ENCODE measurements at regions not wholly inside any gene's neighbourhood (a gene's known extent, or its start where the extent isn't known, plus 50 kb on each side); places are given as distances from the start of the nearest gene placed in this dataset.

DNA sequence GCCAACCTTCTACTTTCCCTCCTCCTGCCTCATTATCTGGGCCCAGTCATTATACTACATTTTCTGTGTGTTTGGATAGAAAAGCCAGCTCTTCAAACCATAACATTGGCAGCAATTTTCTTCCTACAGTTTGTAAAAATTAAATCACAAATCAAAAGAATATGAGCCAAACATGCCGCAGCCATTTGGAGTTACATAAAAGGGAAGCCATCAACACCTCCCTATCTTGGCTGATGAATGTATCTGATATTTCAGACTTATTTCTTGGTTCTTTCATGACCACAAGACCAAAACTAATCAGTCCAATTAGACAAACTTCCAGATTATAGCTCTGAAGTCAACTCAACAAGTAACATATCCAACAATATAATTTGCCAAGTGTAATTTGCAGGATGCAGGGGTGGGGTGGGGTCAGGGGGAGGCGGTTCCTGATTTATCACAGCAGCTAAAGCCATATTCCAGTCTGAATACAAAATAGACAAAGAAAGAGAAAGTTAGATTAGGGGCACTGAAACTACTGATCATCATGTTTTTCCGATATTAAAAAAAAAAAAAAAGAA, 89.4 kb upstream of the CNTLN start:
- DNase-seq = no peak
- H3K27me3 ChIP-seq (ENCODE audit: control insufficient read depth in 1 of 2, insufficient read depth in 2 of 2, low read length in 2 of 2) = no peaks in the 10 kb centered on the region
- H3K36me3 ChIP-seq (ENCODE audit: insufficient read depth, low read length) = no peaks in the 10 kb centered on the region
- H3K9me3 ChIP-seq (ENCODE audit: control insufficient read depth in 1 of 2, insufficient read depth in 1 of 2, low read length in 2 of 2) = peaks cover 0 to 15% of the 10 kb centered on the region in 2 experiments
- H3K27ac ChIP-seq (ENCODE audit: low read depth in 1 of 2, low read length in 2 of 2) = no peak overlapping the region
- no peak for ATAC-seq (ENCODE audit: poor library complexity)
- POLR2A ChIA-PET = no interaction called here
- no peaks in the 10 kb centered on the region for H3K4me1 ChIP-seq (ENCODE audit: insufficient read depth, low read length)
- no peak overlapping the region for H3K4me3 ChIP-seq (ENCODE audit: low read length)
- Mint-ChIP-seq H3K27ac (no peak overlapping the region), H3K27me3 (no peaks in the 10 kb centered on the region), H3K36me3 (ENCODE audit: low read depth) (no peaks in the 10 kb centered on the region), H3K4me1 (ENCODE audit: low read depth) (no peaks in the 10 kb centered on the region), H3K4me3 (no peak overlapping the region), H3K9me3 (peaks cover 5% of the 10 kb centered on the region)
- TF ChIP-seq, protein P1, sequence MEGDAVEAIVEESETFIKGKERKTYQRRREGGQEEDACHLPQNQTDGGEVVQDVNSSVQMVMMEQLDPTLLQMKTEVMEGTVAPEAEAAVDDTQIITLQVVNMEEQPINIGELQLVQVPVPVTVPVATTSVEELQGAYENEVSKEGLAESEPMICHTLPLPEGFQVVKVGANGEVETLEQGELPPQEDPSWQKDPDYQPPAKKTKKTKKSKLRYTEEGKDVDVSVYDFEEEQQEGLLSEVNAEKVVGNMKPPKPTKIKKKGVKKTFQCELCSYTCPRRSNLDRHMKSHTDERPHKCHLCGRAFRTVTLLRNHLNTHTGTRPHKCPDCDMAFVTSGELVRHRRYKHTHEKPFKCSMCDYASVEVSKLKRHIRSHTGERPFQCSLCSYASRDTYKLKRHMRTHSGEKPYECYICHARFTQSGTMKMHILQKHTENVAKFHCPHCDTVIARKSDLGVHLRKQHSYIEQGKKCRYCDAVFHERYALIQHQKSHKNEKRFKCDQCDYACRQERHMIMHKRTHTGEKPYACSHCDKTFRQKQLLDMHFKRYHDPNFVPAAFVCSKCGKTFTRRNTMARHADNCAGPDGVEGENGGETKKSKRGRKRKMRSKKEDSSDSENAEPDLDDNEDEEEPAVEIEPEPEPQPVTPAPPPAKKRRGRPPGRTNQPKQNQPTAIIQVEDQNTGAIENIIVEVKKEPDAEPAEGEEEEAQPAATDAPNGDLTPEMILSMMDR (IDR thresholded peaks at IDR 0.05) = no peak
- intact Hi-C loops (cut with DNase I, micrococcal nuclease) = loop anchor here in 1 of 2 experiments (10.0 kb wide), 1 partner anchor 59 kb away; no protein-coding TSS in a partner anchor
- CTCF ChIA-PET = no interaction called here

DNA sequence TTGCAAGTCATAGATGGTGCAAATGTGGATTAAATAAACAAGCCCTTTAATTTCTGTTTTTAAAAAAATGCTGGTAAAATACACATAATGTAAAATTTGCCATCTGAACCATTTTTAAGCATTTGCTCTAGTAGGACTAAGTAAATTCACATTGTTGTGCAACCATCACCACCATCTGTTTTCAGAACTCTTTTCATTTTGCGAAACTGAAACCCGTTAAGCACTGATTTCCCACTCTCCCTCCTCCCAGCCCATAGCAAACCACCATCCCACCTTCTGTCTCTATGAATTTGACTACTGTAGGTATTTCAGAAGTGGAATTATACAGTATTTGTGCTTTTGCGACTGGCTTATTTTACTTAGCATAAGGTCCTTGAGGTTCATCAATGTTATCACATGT, 103.3 kb upstream of the CNTLN start:
- intact Hi-C loops (cut with DNase I, micrococcal nuclease) = no loop called here
- no peak for DNase-seq
- no peaks in the 10 kb centered on the region for H3K36me3 Mint-ChIP-seq (ENCODE audit: low read depth)
- peaks cover 7% of the 10 kb centered on the region for H3K9me3 Mint-ChIP-seq
- H3K4me1 Mint-ChIP-seq (ENCODE audit: low read depth) = no peaks in the 10 kb centered on the region
- Histone ChIP-seq H3K27me3 (ENCODE audit: control insufficient read depth in 1 of 2, insufficient read depth in 2 of 2, low read length in 2 of 2) (no peaks in the 10 kb centered on the region), H3K9me3 (ENCODE audit: control insufficient read depth in 1 of 2, insufficient read depth in 1 of 2, low read length in 2 of 2) (peaks cover 0 to 5% of the 10 kb centered on the region in 2 experiments), H3K27ac (ENCODE audit: low read depth in 1 of 2, low read length in 2 of 2) (no peak overlapping the region), H3K4me3 (ENCODE audit: low read length) (no peak overlapping the region), H3K4me1 (ENCODE audit: insufficient read depth, low read length) (no peaks in the 10 kb centered on the region), H3K36me3 (ENCODE audit: insufficient read depth, low read length) (no peaks in the 10 kb centered on the region)
- H3K27ac Mint-ChIP-seq = no peak overlapping the region
- no peaks in the 10 kb centered on the region for H3K27me3 Mint-ChIP-seq
- ChIA-PET CTCF (no interaction called here), POLR2A (no interaction called here)
- no peak for ATAC-seq (ENCODE audit: poor library complexity)
- no peak overlapping the region for H3K4me3 Mint-ChIP-seq
- TF ChIP-seq, protein P1 (IDR thresholded peaks at IDR 0.05) = no peak

DNA sequence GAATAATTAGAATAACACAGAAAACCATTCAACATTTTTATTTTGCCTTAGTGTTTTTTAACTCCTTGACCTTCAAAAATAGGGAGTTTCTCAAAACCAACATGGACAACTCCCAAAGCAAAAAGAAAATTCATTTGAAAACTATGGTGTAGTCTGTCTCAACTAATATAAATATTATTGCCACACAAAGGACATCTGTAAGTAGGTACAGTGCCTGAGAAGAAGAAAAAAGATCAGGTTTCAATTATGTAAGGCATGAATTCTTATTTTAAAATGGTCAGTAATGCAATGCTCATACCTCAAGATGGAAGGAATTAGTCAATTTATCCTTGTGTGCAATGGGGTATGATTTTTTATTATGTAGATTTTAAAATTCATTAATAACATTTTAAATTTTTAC, 109.6 kb upstream of the CNTLN start:
- Mint-ChIP-seq H3K4me1 (ENCODE audit: low read depth) (no peaks in the 10 kb centered on the region), H3K36me3 (ENCODE audit: low read depth) (no peaks in the 10 kb centered on the region), H3K4me3 (no peak overlapping the region), H3K9me3 (peaks cover 4% of the 10 kb centered on the region), H3K27ac (no peak overlapping the region), H3K27me3 (no peaks in the 10 kb centered on the region)
- intact Hi-C loops (cut with DNase I, micrococcal nuclease) = no loop called here
- DNase-seq (no peak), ATAC-seq (ENCODE audit: poor library complexity) (no peak)
- Histone ChIP-seq H3K36me3 (ENCODE audit: insufficient read depth, low read length) (no peaks in the 10 kb centered on the region), H3K27ac (ENCODE audit: low read depth in 1 of 2, low read length in 2 of 2) (no peak overlapping the region), H3K9me3 (ENCODE audit: control insufficient read depth in 1 of 2, insufficient read depth in 1 of 2, low read length in 2 of 2) (peaks cover 5 to 11% of the 10 kb centered on the region in 2 experiments), H3K27me3 (ENCODE audit: control insufficient read depth in 1 of 2, insufficient read depth in 2 of 2, low read length in 2 of 2) (no peaks in the 10 kb centered on the region), H3K4me1 (ENCODE audit: insufficient read depth, low read length) (no peaks in the 10 kb centered on the region), H3K4me3 (ENCODE audit: low read length) (no peak overlapping the region)
- TF ChIP-seq, protein P1 (IDR thresholded peaks at IDR 0.05) = no peak
- POLR2A ChIA-PET = no interaction called here
- CTCF ChIA-PET = no interaction called here
